Putamen (tissue), 1 donor: ENCODE measurements at regions not wholly inside any gene's neighbourhood (a gene's known extent, or its start where the extent isn't known, plus 50 kb on each side); places are given as distances from the start of the nearest gene placed in this dataset.
"Not testable (repeated sequence)": the region's sequence is repeated elsewhere in the genome, so short reads cannot be mapped to it uniquely, and the experiment has no call there.

Experiments
- DNase-seq: peaks from one replicate; pipeline ENCODE4 v3.0.0-alpha.2; 2016; ENCODE audit warnings: low spot score

DNA sequence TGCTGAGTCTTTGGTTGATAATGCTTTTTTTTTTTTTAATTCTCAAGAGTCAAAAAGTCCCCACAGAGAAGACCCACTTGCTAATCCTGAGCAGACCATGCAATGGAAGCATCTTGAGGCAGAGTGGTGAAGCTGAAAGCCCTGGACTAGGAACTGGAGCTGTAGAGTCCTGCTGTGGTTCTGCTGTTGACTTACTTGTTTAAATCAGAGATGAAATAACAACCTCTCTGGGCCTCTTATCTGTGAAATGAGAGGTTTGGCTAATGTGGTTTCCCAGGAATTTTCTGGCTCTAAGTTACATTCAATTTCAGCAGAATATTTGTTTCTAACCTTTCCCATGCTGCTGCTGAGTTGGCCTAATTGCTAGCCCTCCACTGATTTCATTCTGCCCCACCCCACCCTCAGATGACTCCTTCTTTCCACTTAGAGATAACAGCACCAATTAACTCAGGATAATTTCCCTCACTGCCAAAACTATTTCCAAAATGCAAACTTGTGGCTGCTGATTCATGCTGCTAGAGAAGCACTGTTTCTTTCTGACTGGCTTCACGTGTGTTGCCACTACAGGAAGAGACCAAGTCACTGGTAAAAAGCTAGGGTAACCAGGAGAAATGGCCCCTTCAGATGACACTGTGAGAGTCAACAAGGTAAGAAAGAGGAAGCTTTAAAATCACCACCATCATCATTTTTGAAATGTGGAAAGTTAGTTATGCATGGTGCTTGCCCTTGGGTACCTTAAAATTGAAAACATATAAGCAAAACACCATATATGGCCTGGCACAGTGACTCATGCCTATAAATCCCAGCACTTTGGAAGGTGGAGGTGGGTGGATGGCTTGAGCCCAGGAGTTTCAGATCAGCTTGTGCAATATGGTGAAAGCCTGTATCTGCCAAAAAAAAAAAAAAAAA is 326.4 kb downstream of the DCHS2 start:
- DNase-seq = no peak

DNA sequence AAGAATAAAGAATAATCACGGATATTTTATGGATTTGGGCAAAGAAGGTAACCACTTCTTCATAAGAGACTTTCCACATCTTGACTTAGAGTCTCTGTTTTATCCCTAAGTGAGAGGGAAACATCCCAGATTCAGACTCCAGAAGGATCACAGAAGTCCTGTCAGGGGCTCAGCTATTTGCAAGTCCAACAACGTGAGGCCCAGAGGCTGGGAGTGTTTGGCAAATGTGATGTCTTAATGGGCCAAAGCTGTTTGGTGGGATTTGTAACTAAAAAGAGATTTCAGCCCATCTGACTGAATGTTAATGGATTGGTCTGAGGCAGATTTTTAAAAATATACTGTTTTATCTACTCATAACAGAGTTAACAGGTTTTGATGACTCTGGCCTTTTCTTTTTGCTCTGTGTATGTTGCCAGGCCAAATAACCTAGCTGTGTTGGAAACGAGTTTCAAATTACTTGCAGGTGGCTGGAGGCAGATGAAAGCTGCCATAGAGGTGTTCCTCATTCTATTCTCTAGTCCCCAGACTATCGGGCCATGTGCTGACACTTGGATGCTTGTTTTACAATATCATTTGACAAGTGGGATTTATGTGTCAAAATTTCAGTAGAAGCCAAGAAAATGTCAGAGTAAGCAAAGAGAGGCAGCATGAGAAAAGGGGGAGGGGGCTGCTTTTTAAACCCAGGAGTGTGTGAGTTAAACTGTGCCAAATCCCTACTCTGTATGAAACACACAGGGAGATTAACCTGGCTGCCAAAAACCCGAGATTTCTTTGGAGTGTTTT is 330.9 kb downstream of the DCHS2 start:
- no peak for DNase-seq

DNA sequence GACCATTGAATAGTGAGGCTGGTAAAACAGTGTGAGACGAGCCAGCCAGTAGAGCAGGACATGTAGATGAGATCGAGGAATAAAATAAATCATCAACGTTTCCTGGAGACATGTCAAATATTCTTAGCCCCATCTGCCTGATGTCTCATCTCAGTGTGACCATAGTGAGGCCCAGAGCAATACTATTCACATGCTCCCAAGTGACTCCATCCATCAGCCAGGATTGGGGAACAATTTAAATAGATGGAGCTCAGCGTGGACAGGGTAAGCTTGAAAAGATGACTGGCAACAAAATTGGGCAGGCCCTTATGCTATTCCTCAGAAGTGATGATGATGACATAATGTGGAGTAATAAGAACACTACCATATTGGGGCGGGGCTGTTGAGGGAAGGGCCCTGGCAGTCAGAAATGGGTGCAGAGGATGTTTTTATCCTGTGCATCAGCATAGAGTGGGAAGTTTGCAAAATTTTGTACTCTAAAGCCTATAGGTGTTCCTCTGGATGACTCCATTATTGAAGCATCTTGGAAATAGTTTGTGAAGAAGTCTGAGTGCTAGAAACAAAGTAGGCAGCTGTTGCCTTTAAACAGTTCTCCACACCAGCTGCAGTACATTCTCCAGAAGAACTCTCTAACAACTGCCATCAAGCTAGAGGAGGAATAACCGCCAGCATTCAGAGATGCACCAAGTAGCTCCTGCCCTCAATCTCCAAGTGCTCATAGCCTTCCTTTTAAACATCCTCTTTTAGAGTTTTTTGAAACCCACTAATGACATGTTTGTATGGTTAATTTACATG is 333.0 kb downstream of the DCHS2 start:
- no peak for DNase-seq

DNA sequence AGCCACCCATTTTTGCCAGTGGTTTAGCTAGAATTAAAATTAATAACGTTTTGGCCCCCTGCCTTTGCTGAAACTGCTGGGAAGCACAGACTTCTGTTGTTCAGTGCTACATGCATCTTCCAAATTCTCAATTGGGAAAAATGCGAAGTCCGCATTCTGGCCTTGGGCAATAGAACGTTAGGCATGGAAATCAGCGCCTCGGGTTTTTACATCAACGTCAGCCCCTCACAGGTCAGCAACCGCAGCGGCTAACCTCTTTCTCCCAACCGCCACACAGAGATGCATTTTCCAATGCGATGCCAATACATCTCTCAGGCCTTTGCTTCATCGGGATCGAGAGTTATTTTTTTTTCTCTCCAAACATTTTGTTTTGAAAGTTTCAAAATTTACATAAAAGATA is 339.1 kb downstream of the DCHS2 start:
- no peak for DNase-seq

DNA sequence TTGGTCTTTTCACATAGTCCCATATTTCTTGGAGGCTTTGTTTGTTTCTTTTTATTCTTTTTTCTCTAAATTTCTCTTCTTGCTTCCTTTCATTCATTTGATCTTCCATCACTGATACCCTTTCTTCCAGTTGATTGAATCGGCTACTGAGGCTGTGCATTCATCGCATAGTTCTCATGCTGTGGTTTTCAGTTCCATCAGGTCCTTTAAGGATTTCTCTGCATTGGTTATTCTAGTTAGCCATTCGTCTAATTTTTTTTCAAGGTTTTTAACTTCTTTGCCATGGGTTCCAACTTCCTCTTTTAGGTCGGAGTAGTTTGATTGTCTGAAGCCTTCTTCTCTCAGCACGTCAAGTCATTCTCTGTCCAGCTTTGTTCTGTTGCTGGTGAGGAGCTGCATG is 342.4 kb downstream of the DCHS2 start:
- DNase-seq = not testable (repeated sequence)

DNA sequence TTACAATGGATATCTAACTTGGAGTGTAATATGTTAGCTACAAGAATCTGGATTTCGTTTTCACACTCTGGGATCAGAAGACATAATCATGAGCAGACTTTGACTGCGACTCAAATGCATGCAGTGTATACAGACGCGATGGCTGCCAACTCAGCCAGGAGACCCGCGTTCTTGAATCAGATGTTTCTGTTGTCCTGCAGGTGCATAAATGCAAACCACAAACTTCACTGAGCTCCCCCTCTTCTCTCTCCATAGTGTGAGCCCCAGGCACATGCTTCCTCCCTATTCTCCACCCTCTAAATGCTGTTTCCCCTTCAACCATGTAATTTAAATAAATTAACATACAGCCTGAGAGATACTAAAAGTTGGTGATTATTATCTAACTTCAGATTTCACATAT is 347.9 kb downstream of the DCHS2 start:
- DNase-seq = no peak

DNA sequence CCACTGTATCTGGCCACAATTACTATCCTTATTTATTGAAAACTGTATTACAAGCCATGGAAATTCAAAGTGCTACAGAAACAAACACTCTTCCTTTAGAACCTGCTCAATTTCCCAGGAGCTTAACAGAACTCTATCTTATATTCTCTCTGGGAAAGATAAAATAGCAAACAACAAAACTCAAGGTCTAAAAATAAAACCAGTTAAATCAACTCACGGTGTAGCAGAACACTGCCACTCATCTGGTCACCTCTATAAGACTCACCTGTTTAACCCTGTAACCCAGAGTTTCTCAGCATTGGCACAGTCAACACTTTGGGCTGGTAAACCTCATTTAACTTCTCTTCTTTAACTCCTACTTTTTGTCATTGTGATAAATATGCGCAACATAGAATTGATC is 348.9 kb downstream of the DCHS2 start:
- no peak for DNase-seq

DNA sequence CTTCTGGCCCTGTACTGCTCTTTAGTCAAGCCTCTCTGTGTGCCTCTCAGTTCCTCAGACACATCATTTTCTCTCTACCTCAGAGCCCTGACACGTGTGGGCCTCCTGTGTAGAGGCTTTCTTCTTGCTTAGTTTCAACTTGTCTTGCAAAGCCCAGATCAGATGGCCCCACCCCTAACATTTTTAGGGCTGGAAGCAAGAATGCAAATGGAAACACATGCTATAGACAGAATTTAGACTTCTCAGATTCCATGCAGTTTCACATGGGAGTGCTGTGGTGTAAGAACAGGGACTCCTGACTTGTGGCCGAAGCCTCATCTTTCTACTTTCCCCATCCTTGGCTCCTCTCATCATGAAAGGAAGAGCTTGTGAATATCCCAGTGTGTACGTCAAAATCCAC is 350.7 kb downstream of the DCHS2 start:
- DNase-seq = no peak

DNA sequence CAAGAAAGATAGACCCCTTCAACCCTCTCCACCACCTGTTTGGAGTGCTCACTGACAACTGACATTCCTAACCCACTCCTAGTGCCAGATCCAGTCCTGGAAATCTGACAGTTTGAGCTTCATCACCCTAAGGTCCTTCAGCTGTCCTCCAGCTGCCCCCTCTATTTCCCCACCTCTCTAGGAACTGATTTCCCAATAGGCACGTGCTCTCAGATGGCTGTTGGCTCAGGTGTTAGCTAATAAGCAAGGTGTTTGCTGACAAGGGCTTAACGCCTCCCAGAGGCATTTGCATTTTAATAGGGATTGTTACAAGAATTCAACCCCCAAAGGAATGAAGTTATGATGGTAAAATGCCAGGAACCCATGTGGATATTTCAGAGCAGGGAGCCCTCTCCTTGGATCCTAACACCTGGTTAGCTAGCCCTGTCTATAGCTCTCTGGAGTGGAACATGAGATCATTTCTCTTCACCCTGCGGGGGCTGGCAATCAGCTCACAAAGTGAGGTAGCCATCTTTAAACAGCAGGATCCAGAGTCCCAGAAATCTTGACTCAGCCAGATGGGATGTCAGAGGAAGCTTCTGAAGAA is 348.5 kb upstream of the SFRP2 start:
- DNase-seq = no peak

DNA sequence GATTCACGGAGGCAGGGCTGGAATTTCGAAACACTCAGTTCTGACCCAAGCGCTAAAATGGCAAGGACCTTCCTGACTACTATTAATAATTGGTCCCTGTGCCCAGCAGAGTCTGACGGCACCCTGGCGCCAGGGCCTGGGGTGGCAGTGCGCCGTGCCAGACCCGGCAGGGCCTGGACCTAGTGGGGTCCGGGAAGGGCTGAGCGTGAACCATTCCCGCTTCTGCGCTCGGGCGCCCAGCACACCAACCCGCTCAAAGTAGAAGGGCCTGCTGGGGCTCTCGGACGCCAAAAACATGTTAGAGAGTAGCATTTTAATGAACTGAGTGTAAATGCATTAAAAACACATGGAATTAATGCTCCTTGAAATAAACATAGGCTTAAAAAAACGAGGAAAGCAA is 346.7 kb upstream of the SFRP2 start:
- no peak for DNase-seq

DNA sequence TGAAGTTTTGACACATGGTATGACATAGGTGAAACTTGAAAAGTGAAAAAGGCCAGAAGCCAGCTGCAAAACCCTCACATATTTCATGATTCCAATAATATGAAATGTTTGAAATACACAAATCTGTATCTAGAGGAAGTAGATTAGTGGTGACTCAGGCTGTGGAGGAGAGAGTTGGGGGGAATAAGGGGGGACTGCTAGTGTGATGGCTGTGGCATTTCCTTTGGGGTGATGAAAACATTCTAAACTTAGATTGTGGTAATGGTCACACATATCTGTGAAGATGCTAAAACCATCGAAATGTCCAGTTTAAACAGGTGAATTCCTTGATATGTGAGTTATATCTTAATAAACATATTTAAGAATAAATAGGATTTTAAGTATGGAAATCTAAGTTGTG is 343.5 kb upstream of the SFRP2 start:
- DNase-seq = no peak

DNA sequence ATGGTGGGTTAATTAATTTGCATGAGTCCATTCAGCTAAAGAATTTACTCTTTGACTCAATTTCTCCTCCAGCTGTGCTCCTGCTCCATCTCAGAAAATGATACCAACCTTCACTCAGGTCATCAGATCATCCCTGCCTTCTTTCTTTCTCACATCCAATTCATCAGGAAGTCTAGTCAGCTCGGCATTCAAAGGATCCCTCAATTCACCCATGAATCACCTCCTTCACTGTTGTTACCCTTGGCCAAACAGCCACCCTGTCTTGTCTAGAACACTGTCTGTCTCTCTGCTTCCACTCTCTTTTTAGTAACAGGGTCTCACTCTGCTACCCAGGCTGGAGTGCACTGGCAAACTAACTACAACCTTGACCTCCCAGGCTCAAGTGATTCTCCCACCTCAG is 337.4 kb upstream of the SFRP2 start:
- DNase-seq = no peak

DNA sequence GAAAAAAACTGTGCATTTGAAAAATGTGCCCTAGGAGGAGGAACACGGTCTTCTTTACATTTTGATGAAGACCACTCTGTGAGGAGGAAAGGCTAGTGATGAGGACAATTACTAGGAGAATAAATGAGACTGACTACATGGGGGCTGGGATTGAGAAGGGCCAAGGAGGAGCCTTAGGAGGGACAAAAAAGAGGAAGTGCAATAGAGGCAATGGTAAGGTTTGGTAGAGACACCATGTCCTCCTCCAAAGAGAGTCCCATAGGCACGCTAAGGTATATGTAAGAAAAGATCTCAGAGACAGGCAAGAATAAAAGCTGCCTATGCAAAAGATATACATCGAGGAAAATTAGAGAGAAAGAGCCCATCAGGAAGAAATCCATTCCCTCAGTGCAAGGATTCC is 336.5 kb upstream of the SFRP2 start:
- no peak for DNase-seq

DNA sequence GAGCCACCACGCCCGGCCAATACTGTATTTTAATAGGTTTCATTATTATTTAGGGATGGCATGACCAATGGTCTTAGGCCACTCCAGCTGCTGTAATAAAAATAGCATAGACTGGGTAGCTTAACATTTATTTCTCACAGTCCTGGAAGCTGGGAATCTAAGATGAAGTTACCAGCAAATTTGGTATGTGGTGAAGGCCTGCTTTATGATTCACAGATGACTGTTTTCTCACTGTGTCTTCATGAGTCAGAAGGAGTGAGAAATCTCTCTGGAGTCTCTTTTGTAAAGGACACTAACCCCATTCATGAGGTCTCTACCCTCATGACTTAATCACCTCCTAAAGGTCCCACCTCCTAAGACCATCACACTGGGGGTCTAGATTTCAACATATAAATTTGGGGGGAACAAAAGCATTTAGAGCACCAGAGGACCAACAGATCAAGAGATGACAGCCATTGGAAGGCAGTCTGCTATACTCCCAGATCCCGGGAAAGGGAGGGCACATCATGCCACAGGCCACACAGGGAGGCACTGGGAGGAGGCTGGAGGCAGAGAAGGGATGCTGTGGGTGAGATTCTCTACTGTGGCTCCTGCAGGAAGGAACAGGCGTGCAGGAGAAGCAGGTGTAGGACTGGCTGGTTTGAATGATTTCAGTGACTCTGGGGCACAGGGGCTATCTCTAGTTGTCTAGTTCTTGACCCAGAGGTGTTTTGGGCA is 335.8 kb upstream of the SFRP2 start:
- DNase-seq = no peak

DNA sequence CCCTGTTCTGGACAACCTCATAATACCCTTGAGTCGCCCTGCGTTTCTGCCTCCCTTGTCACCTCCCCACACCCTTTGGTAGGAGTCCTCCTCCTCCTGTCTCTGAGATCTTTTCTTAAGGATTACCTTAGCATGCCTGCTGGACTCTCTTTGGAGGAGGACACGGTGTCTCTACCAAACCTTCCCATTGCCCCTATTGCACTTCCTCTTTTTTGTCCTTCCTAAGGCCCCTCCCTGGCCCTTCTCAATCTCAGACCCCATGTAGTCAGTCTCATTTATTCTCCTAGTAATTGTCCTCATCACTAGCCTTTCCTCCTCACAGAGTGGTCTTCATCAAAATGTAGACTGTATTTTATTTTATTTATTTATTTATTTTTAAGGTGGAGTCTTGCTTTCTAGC is 335.0 kb upstream of the SFRP2 start:
- no peak for DNase-seq

DNA sequence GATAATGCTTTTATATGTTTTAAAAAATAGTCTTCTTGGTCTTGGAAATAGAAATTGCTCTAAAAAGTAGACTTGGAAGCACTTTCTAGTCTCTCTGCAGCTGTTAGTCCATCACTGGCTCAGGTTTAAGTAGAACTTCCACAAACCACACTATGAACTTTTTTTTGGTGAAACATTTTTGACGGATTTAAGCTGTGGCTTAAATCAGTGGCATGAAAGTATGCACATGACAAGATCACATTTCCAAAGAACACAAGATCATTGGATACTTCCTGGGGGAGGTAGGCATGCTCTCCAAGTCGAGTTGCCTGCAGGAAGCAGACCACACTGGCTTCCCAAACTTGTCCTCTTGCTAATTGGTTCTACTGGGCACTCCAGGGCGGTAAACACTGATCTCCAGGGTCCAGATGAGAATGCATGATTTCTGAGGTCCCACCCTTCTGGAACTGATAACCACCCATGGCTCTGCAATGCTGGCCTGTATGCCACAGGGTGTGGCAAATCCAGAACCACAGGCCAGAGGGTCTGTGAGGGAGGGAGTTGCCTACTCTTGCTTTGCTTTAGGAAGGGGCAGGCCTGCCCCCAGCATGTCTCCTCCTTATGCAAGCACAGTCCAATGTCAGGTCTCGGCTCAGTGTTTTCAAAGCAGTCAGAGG is 331.9 kb upstream of the SFRP2 start:
- no peak for DNase-seq

DNA sequence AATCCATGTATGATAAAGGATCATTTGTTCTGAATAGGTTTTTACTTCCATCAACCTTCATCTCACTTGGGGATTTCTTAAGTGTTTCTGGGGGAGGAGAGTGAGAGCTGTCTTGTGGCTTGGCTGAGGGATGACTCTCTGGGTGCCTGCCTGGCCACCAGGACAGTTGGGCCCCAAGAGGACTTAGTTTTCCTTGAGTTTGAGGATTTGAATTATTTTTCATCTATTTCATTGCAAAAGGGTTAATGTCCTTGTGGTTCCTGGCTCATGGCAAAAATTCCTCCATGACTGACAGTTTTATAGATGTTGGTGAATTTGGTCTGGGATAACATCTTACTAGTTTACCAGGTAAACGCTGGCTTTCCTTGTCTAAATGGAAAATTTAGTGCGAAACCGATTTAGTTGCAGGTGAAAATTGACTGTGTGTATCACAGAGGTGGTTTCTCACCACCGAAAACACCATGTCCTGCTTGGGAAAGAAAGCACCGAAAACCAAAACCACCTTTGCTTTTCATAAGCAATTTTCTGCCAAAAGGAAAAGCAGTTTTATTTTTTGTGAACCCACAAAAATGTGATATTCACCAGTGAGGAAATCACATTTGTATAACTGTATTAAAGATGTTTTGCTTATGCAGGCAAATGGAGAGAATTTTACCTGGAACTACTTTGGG is 331.3 kb upstream of the SFRP2 start:
- no peak for DNase-seq

DNA sequence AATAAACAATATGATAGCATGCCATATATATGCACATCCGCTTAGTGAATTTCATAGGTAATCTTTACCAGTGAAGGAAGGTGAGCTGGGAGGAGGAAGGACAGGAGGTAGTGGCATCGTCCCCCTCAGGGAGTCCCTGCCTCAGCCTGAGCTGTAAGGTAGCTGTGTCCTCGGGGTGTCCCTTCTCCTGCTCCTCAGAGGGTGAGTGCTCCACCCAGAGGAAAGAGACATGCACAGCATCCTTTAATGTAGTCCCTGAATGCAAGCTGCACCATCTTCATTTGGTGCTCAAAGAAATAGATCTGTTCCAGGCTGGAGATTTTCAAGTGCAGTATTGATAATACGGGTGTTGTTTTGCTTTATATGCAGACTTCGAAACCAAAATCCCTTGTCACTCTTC is 330.4 kb upstream of the SFRP2 start:
- DNase-seq = no peak

DNA sequence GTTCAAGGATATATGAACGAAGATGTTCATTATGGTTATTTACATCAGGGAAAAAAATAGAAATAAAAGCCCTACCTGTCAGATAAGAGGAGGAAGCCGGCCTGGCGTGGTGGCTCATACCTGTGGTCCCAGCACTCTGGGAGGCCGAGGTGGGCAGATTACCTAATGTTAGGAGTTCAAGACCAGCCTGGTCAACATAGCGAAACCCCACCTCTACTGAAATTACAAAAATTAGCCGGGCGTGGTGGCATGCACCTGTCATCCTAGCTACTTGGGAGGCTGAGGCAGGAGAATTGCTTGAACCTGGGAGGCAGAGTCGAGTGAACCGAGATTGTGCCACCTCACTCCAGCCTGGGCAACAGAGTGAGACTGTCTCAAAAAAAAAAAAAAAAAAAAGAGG is 328.8 kb upstream of the SFRP2 start:
- not testable (repeated sequence) for DNase-seq

DNA sequence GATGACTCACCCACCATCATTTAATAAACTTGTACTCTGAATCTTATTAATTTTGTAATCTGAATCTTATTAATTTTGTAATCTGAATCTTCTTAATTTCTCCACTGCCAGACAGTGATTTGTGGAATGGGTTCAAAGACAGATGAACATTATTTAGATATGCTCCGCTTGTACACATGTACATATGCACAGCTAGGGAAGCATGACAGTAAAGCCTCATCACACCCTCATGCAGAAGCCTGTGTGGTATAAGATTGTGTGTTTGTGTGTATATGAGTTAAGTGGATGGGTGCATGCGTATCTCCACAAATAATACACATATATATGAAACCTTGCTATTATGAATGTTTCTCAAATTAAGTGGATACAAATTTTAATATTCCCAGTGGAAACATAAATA is 318.5 kb upstream of the SFRP2 start:
- no peak for DNase-seq
